ENCODE measurements at regions not wholly inside any gene's neighbourhood (a gene's known extent, or its start where the extent isn't known, plus 50 kb on each side); places are given as distances from the start of the nearest gene placed in this dataset.

DNA sequence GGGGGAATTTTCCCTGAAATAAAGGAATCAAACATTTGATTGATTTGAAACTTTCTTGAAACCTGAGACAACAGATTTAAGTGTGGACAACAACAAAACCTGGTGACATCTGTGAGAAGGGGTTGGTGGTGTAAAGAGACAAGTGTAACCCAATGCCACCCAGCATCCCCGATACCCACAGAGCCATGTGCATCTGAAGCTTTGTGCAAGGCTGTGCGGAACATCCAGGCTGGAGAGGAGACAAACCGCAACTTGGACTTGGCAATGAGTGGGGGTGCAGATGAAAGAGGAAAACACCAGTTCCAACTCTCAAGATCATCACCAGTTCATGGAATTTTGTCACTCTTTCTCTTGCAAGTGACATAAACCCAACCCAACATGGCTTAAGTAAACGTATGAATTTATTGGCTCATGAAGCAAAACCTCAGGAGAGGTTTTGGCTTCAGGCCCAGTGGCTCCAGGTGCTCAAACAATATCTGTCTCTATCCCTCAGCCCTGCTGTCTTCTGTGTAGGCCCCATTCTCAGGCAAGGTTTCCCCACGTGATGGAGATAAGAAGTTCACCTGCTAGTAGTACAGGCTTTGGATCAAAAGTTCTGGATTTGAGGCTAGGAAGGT is 55.2 kb upstream of the NTF3 start:
- TF ChIP-seq POLR2A (IDR thresholded peaks at IDR 0.05) = no peak
- TF ChIP-seq, protein P1, sequence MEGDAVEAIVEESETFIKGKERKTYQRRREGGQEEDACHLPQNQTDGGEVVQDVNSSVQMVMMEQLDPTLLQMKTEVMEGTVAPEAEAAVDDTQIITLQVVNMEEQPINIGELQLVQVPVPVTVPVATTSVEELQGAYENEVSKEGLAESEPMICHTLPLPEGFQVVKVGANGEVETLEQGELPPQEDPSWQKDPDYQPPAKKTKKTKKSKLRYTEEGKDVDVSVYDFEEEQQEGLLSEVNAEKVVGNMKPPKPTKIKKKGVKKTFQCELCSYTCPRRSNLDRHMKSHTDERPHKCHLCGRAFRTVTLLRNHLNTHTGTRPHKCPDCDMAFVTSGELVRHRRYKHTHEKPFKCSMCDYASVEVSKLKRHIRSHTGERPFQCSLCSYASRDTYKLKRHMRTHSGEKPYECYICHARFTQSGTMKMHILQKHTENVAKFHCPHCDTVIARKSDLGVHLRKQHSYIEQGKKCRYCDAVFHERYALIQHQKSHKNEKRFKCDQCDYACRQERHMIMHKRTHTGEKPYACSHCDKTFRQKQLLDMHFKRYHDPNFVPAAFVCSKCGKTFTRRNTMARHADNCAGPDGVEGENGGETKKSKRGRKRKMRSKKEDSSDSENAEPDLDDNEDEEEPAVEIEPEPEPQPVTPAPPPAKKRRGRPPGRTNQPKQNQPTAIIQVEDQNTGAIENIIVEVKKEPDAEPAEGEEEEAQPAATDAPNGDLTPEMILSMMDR (IDR thresholded peaks at IDR 0.05) = no peak

Data from testis (tissue), 2 donors.